Adrenal gland (tissue), 5 donors: ENCODE measurements at regions not wholly inside any gene's neighbourhood (a gene's known extent, or its start where the extent isn't known, plus 50 kb on each side); places are given as distances from the start of the nearest gene placed in this dataset.

Source experiments
- POLR2A ChIP-seq, 2 donors: fragments of 450-650 bp; IDR thresholded peaks; one replicate each; pipeline ENCODE4 v1.6.1; 2017; ENCODE audit warnings: antibody characterized with exemption in 2 of 2, mild to moderate bottlenecking in 2 of 2, moderate library complexity in 1 of 2
- TF ChIP-seq, protein P1 (sequence below), 6 experiments: fragments of 450-650 bp in 4 of 6; fragments of 200-600 bp in 2 of 6; sonication (generic) in 1 of 6; IDR thresholded peaks; 1 replicate in 5 of 6; 2 replicates in 1 of 6; pipeline versions ENCODE4 v1.5.1 to v1.8.0; 2016 to 2021; ENCODE audit warnings: antibody characterized with exemption in 6 of 6, mild to moderate bottlenecking in 2 of 6, moderate library complexity in 1 of 6
- donor health status: DM: no; HTN: no; CAD: no.

- TF ChIP-seq, protein P1, sequence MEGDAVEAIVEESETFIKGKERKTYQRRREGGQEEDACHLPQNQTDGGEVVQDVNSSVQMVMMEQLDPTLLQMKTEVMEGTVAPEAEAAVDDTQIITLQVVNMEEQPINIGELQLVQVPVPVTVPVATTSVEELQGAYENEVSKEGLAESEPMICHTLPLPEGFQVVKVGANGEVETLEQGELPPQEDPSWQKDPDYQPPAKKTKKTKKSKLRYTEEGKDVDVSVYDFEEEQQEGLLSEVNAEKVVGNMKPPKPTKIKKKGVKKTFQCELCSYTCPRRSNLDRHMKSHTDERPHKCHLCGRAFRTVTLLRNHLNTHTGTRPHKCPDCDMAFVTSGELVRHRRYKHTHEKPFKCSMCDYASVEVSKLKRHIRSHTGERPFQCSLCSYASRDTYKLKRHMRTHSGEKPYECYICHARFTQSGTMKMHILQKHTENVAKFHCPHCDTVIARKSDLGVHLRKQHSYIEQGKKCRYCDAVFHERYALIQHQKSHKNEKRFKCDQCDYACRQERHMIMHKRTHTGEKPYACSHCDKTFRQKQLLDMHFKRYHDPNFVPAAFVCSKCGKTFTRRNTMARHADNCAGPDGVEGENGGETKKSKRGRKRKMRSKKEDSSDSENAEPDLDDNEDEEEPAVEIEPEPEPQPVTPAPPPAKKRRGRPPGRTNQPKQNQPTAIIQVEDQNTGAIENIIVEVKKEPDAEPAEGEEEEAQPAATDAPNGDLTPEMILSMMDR (IDR thresholded peaks at IDR 0.05) = no peak
- TF ChIP-seq POLR2A (IDR thresholded peaks at IDR 0.05) = no peak
Measured at GRCh38 chr1:5232537-5232936, 578.1 kb downstream of the AJAP1 start.
